PC-3 (cell line): ENCODE measurements at regions not wholly inside any gene's neighbourhood (a gene's known extent, or its start where the extent isn't known, plus 50 kb on each side); places are given as distances from the start of the nearest gene placed in this dataset.

Experiments used
- EZH2 ChIP-seq: fragments of 300-600 bp; sonication (generic); IDR thresholded peaks from one replicate; pipeline ENCODE4 v1.6.1; 2017; ENCODE audit warnings: antibody characterized with exemption, mild to moderate bottlenecking, low read length; ENCODE audit not compliant: unreplicated experiment
- TF ChIP-seq, protein P1 (sequence below): fragments of 300-600 bp; sonication (generic); conservative IDR thresholded peaks from 2 replicates; pipeline ENCODE4 v1.5.1; 2017; ENCODE audit warnings: antibody characterized with exemption, low read depth, mild to moderate bottlenecking, low read length

- TF ChIP-seq, protein P1, sequence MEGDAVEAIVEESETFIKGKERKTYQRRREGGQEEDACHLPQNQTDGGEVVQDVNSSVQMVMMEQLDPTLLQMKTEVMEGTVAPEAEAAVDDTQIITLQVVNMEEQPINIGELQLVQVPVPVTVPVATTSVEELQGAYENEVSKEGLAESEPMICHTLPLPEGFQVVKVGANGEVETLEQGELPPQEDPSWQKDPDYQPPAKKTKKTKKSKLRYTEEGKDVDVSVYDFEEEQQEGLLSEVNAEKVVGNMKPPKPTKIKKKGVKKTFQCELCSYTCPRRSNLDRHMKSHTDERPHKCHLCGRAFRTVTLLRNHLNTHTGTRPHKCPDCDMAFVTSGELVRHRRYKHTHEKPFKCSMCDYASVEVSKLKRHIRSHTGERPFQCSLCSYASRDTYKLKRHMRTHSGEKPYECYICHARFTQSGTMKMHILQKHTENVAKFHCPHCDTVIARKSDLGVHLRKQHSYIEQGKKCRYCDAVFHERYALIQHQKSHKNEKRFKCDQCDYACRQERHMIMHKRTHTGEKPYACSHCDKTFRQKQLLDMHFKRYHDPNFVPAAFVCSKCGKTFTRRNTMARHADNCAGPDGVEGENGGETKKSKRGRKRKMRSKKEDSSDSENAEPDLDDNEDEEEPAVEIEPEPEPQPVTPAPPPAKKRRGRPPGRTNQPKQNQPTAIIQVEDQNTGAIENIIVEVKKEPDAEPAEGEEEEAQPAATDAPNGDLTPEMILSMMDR, result no peak
- TF ChIP-seq EZH2, result no peak
Measured at GRCh38 chr12:34399631-34400410, 377.5 kb downstream of the ALG10 start.
